NOMO-1 treated with dmso at 0.1 percent for 144 hours (cell line): ENCODE measurements at regions not wholly inside any gene's neighbourhood (a gene's known extent, or its start where the extent isn't known, plus 50 kb on each side); places are given as distances from the start of the nearest gene placed in this dataset.
A peak's percentile ranks its signal among the peaks of the same experiment; 100 is the strongest.

Experiments
- DNase-seq: peaks from one replicate; lab custom pipeline; 2025; ENCODE audit not compliant: unreplicated experiment; lab: John Stamatoyannopoulos, UW

- no peak for DNase-seq
Measured at GRCh38 chr12:39127401-39127800, 222.0 kb upstream of the CPNE8 start.

DNA sequence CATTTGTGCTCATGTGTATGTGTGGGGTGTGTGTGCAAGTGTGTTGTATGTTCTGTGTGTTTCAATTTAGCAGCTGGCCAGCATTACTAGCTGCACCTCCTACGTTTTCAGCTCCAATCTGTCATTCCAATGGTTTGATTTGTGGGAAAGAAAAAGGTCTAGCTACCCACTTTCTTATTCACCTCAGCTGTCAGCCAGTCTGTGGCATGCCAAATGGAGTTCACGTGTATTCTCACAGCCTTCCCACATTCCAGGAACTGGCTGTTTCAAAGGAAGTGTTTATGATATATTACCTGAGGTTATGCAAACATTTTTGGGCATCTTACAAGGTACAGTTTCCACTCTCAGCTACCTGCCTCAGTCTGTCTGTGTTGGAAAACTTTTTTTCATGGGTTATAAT lies 220.2 kb upstream of the CPNE8 start:
- no peak for DNase-seq

DNA sequence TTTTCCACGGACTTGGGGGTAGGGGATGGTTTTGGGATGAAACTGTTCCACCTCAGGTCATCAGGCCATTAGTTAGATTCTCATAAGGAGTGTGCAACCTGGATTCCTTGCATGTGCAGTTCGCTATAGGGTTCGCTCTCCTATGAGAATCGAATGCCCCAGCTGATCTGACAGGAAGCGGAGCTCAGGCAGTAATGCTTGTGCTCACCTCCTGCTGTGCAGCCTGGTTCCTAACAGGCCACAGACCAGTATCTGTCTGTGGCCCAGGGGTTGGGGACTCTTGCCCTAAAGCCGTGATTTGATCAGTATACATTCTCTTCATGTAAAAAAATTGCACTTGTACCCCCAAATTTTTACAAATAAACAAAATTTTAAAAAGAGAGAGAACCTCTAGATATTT lies 219.4 kb upstream of the CPNE8 start:
- DNase-seq: no peak

DNA sequence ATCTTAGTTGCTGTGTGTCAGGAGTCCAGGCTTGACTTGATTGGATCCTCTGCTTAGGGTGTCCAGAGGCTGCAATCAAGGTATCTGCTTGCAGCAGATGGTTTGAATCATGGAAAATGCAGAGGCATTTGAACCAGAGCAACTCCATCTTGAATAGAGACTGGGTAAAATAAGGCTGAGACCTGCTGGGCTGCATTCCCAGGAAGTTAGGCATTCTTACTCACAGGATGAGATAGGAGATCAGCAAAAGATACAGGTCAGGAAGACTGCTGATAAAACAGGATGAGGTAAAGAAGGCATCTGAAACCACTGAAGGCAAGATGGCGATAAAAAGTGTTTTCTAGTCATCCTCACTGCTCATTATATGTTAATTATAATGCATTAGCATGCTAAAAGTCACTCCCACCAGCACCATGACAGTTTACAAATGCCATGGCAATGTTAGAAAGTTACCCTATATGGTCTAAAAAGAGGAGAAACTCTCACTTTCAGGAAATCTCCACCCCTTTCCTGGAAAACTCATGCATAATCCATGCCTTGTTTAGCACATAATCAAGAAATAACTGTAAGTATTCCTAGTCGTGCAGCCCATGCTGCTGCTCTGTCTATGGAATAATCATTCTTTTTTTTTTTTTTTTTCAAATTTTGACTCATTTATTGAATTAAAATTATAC lies 218.3 kb upstream of the CPNE8 start:
- DNase-seq: no peak

- DNase-seq: no peak
Measured at GRCh38 chr12:39122562-39123204, 217.3 kb upstream of the CPNE8 start.

- DNase-seq: no peak
Measured at GRCh38 chr12:39116861-39117260, 211.5 kb upstream of the CPNE8 start.

DNA sequence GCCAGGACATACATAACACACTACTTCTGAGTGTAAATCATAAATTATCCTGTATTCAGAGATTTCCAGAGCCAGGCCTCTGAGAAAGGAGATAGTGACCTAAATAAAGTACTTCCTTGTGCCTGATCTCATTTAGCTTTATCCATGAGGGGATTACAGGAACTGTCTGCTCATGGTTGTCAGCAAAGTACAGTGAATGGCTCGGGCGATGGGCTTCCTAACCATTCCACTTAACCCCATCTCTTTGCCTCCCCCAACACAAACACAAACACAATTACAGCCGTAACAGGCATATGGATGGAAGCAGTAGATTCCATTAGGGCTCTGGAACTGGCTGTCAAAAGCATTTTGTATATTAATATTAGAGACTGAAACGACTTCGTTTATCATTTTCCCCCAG lies 206.7 kb upstream of the CPNE8 start:
- no peak for DNase-seq

- no peak for DNase-seq
Measured at GRCh38 chr12:39105111-39105510, 199.7 kb upstream of the CPNE8 start.

DNA sequence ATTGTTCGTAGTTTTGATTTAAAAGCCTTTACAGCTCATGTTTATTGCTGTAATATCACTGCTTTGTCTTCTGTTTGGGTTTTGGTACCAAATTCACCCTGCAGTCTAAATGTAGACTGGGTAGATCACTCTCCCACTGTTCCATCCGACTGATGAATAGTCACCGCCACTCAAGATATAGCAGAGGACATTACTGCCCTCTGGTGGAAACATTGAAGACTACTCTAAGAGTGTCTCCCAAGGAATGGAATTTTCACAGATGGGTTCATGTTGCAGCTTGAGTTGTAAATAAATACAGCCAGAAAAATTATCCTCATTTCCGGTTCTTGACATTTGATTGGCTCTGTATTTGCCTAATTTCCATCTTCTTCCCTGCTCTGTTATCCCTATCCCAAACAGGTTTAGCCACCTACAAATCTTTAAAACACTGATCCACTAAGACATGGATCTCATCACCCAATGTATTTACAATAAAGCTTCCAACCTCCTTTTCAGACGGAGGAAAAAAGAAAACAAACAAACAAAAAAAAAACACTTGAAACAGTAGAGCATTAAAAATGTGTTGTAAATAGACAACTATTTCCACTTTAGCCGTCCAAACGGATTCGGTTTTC lies 198.3 kb upstream of the CPNE8 start:
- DNase-seq: peak; percentile 25

DNA sequence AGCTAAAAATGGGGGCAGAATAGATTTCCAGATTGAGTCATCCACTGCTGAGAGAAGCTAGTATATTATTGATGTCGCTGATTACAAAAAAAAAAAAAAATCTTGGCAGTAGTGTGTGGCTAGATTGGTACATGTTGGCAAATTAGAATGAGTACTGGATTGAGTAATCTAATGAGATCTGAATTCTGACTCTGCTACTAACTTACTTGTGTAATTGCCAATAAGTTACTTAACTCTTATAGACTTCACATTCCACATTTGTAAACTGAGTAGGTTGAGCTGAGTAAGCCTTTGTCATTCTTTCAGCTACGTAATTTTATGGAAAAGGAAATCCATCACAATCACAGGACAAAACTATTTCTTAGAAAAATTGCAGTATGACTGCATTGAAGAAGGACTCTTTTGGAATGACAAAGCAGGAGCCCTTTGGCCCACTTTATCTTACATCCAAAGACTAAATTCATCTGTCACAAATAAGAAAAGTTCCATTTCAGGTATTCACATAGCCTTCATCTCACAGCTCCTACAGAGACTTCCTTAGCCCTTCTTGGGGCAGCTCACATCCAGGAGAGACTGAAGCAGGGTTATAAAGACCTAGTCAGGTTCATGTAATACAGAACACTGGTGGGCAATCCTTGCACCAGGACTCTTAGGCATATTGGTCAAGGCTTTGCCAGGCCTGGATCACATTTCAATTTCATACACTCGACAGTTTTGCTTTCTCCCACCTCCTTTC lies 197.3 kb upstream of the CPNE8 start:
- no peak for DNase-seq

DNA sequence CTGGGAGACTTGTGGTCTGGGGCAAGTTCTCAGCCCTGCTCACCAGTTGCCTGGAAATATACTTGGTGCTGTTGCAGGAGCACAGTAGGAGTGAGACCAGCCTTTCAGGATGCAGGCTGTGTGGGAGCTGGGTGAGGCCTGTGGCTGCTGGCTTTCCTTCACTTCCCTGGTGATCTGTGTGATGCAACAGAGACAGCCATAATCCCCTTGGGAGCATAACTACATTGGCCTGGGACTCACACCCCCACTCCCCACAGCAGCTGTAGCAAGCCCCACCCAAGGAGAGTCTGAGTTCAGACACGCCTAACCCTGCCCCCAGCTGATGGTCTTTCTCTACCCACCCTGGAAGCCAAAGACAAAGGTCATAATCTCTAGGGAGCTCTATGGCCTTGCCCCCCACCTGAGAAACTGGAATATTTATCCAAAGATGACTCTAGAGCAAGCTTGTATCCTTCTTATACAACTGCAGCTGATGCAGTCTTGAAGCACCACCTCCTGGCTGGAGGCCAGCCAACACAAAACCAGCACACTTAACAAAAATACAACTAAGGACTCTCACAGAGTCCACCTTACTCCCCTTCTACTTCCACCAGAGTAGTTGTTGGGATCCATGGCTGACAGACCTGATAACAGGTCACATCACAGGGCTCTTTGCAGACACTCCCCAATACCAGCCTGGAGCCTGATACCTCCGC lies 190.4 kb upstream of the CPNE8 start:
- DNase-seq: no peak

DNA sequence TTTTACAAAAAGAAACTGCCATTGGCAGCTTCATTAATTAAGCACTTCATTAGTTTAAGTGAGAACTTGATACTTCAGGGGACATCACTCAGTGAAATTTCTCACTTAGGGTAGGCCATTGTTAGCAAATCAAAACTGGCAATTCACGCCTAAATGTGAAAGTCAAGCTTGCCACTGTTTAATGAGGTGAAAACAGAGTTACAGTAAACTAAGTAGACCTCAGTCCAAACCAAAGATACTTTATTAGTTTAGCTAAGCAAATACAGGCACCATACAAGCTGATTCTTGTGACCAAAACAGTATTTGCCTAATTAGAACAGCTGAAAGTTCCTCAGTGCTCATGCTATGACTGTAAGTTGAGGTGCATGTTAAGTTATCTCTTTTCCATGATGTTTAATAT lies 176.5 kb upstream of the CPNE8 start:
- DNase-seq: no peak

DNA sequence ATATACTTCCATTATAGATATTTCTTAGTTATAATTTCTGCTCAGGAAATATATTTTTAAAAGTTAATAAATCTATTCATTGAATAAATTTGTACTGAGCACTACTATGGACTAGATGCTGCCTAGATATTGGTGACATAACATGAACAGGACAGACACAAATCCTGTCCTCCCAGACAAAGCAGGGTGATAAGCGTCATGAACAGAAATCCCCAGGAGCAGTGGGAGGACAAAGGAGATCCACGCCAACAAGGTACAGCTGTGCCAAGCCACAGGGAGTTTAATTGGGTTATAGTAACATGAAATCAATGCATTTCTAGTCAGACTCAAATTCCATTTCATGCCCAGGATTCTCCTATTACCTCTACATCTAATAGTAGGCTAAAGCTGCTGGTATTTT lies 171.8 kb upstream of the CPNE8 start:
- no peak for DNase-seq

DNA sequence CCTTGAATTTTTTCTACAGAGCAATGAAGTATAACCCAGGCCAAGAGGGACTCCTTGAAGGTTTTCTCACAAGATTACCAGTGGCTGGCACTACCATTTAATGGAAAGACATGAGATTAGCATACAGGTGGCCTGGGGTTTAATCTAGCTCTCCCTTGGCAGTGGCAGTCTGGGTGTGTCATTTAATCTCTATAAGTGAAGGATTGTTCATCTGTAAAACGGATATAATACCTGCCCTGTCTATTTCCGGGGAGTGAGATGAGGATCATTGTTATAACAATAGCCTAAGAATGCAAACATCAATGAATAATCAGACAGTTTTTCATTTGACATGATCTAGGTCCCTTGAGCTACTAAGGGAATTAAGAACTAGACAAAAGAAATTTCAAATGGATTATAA lies 168.7 kb upstream of the CPNE8 start:
- no peak for DNase-seq

DNA sequence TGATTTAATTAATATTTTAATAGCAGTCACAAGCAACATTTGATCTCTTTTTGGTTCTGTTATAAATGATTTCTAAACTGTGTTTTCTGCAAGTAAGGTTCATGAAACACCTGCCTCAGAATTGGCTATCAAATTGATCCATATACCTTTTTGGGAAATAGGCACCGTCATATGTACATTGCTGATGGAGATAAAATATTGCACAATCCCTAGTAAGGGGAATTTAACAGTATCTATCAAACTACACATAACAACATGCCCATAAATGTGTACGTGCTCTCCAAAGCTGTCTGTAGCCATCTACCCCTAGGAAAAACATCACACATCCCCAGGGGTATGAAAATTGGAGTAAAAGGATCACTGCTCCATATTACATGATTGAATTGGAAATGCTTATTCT lies 167.3 kb upstream of the CPNE8 start:
- DNase-seq: no peak

DNA sequence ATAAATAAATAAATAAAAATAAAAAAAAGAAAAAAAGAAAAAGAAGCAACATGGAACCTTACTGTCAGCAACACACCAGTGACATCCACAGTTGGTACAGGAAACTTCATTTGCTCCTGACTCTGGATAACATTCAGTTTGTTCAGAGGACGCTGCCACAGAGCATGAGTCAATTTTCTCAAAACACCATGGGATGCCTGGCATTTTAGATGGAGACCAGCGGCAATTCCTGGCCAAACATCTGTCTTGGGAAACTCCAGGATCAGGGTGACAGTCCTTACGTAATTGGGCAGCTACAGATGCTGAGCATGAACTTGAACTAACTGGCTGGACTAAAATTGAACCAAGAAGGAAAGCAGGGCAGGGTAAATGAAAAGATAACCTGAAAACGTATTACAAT lies 166.2 kb upstream of the CPNE8 start:
- no peak for DNase-seq

DNA sequence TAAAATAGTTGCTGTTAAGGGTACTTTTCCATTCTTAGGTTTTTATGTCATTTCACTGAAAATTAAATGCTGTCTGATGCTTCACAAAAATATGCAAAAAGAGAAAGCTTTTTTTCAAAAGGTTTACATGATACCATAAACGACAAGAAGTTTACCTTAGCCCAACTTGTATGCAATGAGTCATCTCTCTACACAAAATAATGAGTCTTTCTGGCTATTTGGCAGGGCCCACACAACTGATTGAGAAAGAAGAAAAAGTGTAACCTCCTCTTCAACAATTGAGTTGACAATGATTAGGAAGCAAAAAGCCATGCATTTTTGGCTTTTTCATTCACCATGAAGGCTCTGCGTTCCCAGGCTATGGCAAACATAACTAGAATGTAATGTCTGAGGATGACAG lies 165.4 kb upstream of the CPNE8 start:
- no peak for DNase-seq

GRCh38 chr12:39065455-39065854 lies 160.1 kb upstream of the CPNE8 start:
- peak; percentile 6 for DNase-seq

GRCh38 chr12:39064708-39065107 lies 159.3 kb upstream of the CPNE8 start:
- no peak for DNase-seq

- no peak for DNase-seq
Measured at GRCh38 chr12:39062266-39062996, 157.0 kb upstream of the CPNE8 start.

- DNase-seq: no peak
Measured at GRCh38 chr12:39061576-39061975, 156.2 kb upstream of the CPNE8 start.
